ENCODE measurements at regions not wholly inside any gene's neighbourhood (a gene's known extent, or its start where the extent isn't known, plus 50 kb on each side); places are given as distances from the start of the nearest gene placed in this dataset.

GRCh38 chr9:1759009-1759408 is 256.1 kb upstream of the SMARCA2 start:
- no peak for TF ChIP-seq GATA2 (IDR thresholded peaks at IDR 0.05; ENCODE audit: low read depth, low read length)
- no peak for TF ChIP-seq GATA3 (IDR thresholded peaks at IDR 0.05; ENCODE audit: low read depth, low read length)
